PFSK-1 (cell line): ENCODE measurements at regions not wholly inside any gene's neighbourhood (a gene's known extent, or its start where the extent isn't known, plus 50 kb on each side); places are given as distances from the start of the nearest gene placed in this dataset.

ENCODE experiments used
- POLR2AphosphoS5 ChIP-seq: IDR thresholded peaks from 2 replicates; pipeline ENCODE4 v1.6.1; 2012; ENCODE audit warnings: low read depth, mild to moderate bottlenecking, control low read depth, low read length, moderate library complexity
- REST ChIP-seq, 2 experiments: IDR thresholded peaks; 2 replicates each; pipeline versions ENCODE4 v1.6.1 to v1.8.0; 2011 to 2012; ENCODE audit warnings: low read depth in 2 of 2, low read length in 2 of 2, control low read depth in 1 of 2, inconsistent platforms in 1 of 2, mild to moderate bottlenecking in 1 of 2, moderate library complexity in 1 of 2; ENCODE audit not compliant: insufficient read depth in 1 of 2
- SIN3A ChIP-seq: IDR thresholded peaks from 2 replicates; pipeline ENCODE4 v1.6.1; 2012; ENCODE audit warnings: mild to moderate bottlenecking, low read length, moderate library complexity, borderline replicate concordance; ENCODE audit not compliant: insufficient read depth
- TAF1 ChIP-seq: IDR thresholded peaks from 2 replicates; pipeline ENCODE4 v1.6.1; 2012; ENCODE audit warnings: low read length, control low read depth, borderline replicate concordance; ENCODE audit not compliant: insufficient read depth

DNA sequence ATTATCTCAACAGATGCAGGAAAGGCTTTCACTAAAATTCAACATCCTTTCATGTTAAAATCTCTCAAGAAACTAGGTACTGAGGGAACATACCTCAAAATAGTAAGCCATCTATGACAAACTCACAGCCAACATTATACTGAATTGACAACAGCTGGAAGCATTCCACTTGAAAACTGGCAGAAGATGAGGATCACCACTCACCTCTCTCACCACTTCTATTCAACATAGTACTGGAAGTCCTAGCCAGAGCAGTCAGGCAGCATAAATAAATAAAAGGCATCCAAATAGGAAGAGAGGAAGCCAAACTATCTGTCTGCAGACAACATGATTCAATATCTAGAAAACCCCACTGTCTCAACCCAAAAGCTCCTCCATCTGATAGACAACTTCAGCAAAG lies 203.6 kb upstream of the GRAMD2B start:
- TF ChIP-seq POLR2AphosphoS5 (no peak), SIN3A (no peak), TAF1 (no peak), REST (IDR thresholded peaks at IDR 0.05; ENCODE audit: insufficient read depth in 1 of 2, low read depth in 2 of 2, low read length in 2 of 2) (no peak)
